Neural crest cell (in vitro differentiated cells): ENCODE measurements at regions not wholly inside any gene's neighbourhood (a gene's known extent, or its start where the extent isn't known, plus 50 kb on each side); places are given as distances from the start of the nearest gene placed in this dataset.

Experiments
- DNase-seq: peaks from one replicate; pipeline ENCODE4 v3.0.0; 2021; ENCODE audit warnings: low read depth, mixed read lengths, low spot score
- H3K27ac Mint-ChIP-seq: one replicate; pipeline ENCODE4 v1.8.0; 2021; ENCODE audit warnings: mild to moderate bottlenecking, mixed read lengths; ENCODE audit not compliant: unreplicated experiment
- H3K27me3 Mint-ChIP-seq: 2 replicates; pipeline ENCODE4 v1.8.0; 2021; ENCODE audit warnings: low read depth, mild to moderate bottlenecking, mixed read lengths
- H3K36me3 Mint-ChIP-seq: 2 replicates; pipeline ENCODE4 v1.8.0; 2021; ENCODE audit warnings: low read depth, mild to moderate bottlenecking, mixed read lengths
- H3K4me1 Mint-ChIP-seq: 2 replicates; pipeline ENCODE4 v1.8.0; 2021; ENCODE audit warnings: mixed read lengths
- H3K4me3 Mint-ChIP-seq: one replicate; pipeline ENCODE4 v1.8.0; 2021; ENCODE audit warnings: mild to moderate bottlenecking, mixed read lengths
- H3K9me3 Mint-ChIP-seq: 2 replicates; pipeline ENCODE4 v1.8.0; 2021; ENCODE audit warnings: mixed read lengths
- TF ChIP-seq, protein P1 (sequence below): fragments of 200-600 bp; sonication (generic); conservative IDR thresholded peaks from 2 replicates; pipeline ENCODE4 v1.5.0; 2021; ENCODE audit warnings: antibody characterized with exemption, mild to moderate bottlenecking

GRCh38 chr6:113482771-113483170, 374.4 kb upstream of the MARCKS start:
- no peaks in the 10 kb centered on the region for H3K27me3 Mint-ChIP-seq
- peaks cover 6% of the 10 kb centered on the region for H3K4me1 Mint-ChIP-seq
- TF ChIP-seq, protein P1, sequence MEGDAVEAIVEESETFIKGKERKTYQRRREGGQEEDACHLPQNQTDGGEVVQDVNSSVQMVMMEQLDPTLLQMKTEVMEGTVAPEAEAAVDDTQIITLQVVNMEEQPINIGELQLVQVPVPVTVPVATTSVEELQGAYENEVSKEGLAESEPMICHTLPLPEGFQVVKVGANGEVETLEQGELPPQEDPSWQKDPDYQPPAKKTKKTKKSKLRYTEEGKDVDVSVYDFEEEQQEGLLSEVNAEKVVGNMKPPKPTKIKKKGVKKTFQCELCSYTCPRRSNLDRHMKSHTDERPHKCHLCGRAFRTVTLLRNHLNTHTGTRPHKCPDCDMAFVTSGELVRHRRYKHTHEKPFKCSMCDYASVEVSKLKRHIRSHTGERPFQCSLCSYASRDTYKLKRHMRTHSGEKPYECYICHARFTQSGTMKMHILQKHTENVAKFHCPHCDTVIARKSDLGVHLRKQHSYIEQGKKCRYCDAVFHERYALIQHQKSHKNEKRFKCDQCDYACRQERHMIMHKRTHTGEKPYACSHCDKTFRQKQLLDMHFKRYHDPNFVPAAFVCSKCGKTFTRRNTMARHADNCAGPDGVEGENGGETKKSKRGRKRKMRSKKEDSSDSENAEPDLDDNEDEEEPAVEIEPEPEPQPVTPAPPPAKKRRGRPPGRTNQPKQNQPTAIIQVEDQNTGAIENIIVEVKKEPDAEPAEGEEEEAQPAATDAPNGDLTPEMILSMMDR, result no peak
- no peak overlapping the region for H3K27ac Mint-ChIP-seq
- no peak overlapping the region for H3K4me3 Mint-ChIP-seq
- no peaks in the 10 kb centered on the region for H3K9me3 Mint-ChIP-seq
- H3K36me3 Mint-ChIP-seq, result no peaks in the 10 kb centered on the region
- DNase-seq, result no peak

GRCh38 chr6:113486199-113486598, 370.9 kb upstream of the MARCKS start:
- Mint-ChIP-seq H3K27me3 (no peaks in the 10 kb centered on the region), H3K36me3 (no peaks in the 10 kb centered on the region), H3K4me3 (no peak overlapping the region), H3K4me1 (peaks cover 8% of the 10 kb centered on the region), H3K27ac (no peak overlapping the region), H3K9me3 (no peaks in the 10 kb centered on the region)
- TF ChIP-seq, protein P1, result no peak
- DNase-seq, result no peak

GRCh38 chr6:113487489-113488058, 369.6 kb upstream of the MARCKS start:
- no peaks in the 10 kb centered on the region for H3K27me3 Mint-ChIP-seq

GRCh38 chr6:113488061-113488460, 369.1 kb upstream of the MARCKS start:
- H3K27me3 Mint-ChIP-seq, result no peaks in the 10 kb centered on the region
- H3K4me1 Mint-ChIP-seq, result peaks cover 8% of the 10 kb centered on the region
- H3K27ac Mint-ChIP-seq, result no peak overlapping the region
- DNase-seq, result no peak
- H3K9me3 Mint-ChIP-seq, result no peaks in the 10 kb centered on the region
- H3K36me3 Mint-ChIP-seq, result no peaks in the 10 kb centered on the region
- H3K4me3 Mint-ChIP-seq, result no peak overlapping the region
- TF ChIP-seq, protein P1, result no peak

More at GRCh38 chr6:113487489-113488058, 369.6 kb upstream of the MARCKS start:
- Mint-ChIP-seq H3K4me3 (no peak overlapping the region), H3K27ac (no peak overlapping the region), H3K9me3 (no peaks in the 10 kb centered on the region), H3K36me3 (no peaks in the 10 kb centered on the region), H3K4me1 (peaks cover 8% of the 10 kb centered on the region)
- DNase-seq, result no peak
- TF ChIP-seq, protein P1, result no peak

DNA sequence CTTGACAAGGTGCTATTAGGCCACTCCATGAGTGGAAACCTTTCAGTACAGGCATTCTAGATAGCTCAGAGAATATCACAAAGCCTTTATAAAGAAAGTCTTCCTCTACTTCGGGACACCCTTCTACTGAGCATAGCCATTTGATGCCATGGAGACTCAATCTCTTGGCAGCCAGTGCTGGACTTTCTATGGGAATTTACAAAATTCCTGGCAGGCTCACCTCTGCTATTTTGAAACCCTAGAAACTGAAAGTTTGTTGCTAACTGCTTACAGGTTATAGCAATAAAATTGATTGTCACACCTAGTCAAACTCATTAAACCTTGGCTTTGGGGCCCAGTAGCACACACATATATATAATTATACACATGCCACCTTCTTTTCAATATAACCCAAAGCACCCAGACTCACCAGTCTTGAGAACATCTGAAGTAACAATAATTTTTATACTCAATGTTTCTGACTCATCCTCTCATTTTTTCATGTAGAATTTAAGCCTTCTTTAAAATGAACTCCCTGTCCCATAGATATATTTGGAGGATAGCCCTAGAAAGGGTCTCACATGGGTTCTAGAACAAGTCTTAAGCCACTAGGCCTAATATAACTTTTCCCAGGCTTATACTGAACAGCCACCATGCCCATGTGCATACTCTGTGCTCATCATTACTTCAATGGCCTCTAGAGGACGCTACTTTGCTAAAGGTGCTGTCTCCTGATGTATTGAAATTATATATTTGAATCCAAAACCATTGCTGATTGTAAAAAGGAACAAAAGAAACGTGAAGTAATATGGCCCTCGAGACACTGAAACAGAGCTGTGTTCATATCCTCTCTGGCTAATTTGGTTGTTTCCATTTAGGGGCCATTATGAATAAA, 368.1 kb upstream of the MARCKS start:
- H3K4me1 Mint-ChIP-seq, result peaks cover 8% of the 10 kb centered on the region
- H3K9me3 Mint-ChIP-seq, result no peaks in the 10 kb centered on the region
- H3K27me3 Mint-ChIP-seq, result no peaks in the 10 kb centered on the region
- H3K27ac Mint-ChIP-seq, result no peak overlapping the region
- H3K4me3 Mint-ChIP-seq, result no peak overlapping the region
- no peak for DNase-seq
- H3K36me3 Mint-ChIP-seq, result no peaks in the 10 kb centered on the region
- TF ChIP-seq, protein P1, result no peak
